NB4 (cell line): ENCODE measurements at regions not wholly inside any gene's neighbourhood (a gene's known extent, or its start where the extent isn't known, plus 50 kb on each side); places are given as distances from the start of the nearest gene placed in this dataset.

Experiments used
- MYC ChIP-seq: IDR thresholded peaks from 2 replicates; pipeline ENCODE4 v1.6.1; 2011; ENCODE audit warnings: low read depth, low read length
- TF ChIP-seq, protein P1 (sequence below): IDR thresholded peaks from one replicate; pipeline ENCODE4 v1.5.1; 2012; ENCODE audit warnings: low read depth, low read length

DNA sequence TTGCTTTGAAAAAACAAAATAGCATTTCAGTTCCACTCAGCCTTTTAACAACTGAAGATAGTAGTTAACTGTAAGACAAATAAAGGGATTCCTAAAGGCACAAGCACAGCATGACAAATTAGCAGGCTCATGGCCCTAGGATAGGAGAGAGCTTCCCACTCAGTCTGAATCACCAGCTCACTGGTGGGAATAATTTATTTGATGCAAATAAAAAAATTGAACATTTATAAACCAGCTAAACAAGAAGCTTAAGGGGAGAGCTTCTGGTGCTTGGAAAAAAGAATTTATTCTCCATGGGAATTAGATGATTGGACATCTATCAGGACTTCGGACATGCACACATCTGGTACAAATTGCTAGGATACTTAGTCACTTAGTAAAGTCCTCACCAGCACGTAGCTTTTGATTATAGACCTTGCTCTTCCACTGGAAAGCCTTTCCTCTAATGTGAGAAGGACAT is 294.1 kb upstream of the TNC start:
- TF ChIP-seq, protein P1, sequence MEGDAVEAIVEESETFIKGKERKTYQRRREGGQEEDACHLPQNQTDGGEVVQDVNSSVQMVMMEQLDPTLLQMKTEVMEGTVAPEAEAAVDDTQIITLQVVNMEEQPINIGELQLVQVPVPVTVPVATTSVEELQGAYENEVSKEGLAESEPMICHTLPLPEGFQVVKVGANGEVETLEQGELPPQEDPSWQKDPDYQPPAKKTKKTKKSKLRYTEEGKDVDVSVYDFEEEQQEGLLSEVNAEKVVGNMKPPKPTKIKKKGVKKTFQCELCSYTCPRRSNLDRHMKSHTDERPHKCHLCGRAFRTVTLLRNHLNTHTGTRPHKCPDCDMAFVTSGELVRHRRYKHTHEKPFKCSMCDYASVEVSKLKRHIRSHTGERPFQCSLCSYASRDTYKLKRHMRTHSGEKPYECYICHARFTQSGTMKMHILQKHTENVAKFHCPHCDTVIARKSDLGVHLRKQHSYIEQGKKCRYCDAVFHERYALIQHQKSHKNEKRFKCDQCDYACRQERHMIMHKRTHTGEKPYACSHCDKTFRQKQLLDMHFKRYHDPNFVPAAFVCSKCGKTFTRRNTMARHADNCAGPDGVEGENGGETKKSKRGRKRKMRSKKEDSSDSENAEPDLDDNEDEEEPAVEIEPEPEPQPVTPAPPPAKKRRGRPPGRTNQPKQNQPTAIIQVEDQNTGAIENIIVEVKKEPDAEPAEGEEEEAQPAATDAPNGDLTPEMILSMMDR: no peak
- no peak for TF ChIP-seq MYC
